ENCODE measurements at regions not wholly inside any gene's neighbourhood (a gene's known extent, or its start where the extent isn't known, plus 50 kb on each side); places are given as distances from the start of the nearest gene placed in this dataset.
"Not testable (repeated sequence)": the region's sequence is repeated elsewhere in the genome, so short reads cannot be mapped to it uniquely, and the experiment has no call there.

DNA sequence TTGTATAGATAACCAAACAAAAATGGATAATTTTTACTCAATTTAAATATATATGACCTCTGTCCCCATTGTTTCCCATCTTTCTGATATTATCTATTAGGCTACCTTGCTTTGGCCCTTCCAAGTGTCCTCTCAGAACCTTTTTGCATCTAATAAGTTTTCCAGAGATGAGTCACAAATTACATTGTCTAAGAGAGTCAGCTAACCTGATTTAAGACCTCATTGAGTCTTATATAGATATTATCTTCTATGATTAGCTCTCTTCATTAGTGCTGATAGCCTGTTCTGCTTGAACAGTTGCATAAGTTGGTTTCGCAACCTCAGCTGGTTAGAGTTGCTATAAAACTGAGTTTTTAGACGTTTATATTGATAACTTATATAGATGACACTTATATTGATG lies 623.1 kb downstream of the LRRC70 start:
- no peak overlapping the region for H3K27ac ChIP-seq
- no peaks in the 10 kb centered on the region for H3K9me3 ChIP-seq
- no peak overlapping the region for H3K9ac ChIP-seq (ENCODE audit: low read depth in 2 of 2, low read length in 2 of 2)
- H3K4me3 ChIP-seq: no peak overlapping the region
- TF ChIP-seq, protein P1, sequence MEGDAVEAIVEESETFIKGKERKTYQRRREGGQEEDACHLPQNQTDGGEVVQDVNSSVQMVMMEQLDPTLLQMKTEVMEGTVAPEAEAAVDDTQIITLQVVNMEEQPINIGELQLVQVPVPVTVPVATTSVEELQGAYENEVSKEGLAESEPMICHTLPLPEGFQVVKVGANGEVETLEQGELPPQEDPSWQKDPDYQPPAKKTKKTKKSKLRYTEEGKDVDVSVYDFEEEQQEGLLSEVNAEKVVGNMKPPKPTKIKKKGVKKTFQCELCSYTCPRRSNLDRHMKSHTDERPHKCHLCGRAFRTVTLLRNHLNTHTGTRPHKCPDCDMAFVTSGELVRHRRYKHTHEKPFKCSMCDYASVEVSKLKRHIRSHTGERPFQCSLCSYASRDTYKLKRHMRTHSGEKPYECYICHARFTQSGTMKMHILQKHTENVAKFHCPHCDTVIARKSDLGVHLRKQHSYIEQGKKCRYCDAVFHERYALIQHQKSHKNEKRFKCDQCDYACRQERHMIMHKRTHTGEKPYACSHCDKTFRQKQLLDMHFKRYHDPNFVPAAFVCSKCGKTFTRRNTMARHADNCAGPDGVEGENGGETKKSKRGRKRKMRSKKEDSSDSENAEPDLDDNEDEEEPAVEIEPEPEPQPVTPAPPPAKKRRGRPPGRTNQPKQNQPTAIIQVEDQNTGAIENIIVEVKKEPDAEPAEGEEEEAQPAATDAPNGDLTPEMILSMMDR (IDR thresholded peaks at IDR 0.05): no peak
- no peak for DNase-seq
- H3K36me3 ChIP-seq: no peaks in the 10 kb centered on the region
- intact Hi-C loops (cut with DNase I): no loop called here
- no peaks in the 10 kb centered on the region for H3K4me1 ChIP-seq
- no peaks in the 10 kb centered on the region for H3K27me3 ChIP-seq

DNA sequence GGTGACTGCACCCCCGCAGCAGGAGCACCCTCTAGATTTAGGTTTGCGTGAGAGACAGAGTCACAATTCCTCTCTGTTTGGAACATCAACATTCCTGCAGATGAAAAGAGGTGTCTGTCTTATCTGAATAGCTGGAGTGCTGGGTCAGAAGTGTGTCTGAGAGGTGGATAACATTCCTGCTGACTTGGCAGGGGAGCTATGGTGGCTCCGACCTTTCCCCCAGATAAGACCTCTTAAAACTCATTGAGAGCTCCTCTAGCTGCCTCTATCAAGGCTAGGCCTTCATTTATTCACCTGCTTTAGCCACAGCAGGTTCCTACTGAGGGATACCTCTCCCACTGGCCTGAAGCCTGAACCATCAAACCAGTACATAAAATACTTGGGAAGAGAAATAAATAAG lies 615.5 kb downstream of the LRRC70 start:
- intact Hi-C loops (cut with DNase I): no loop called here
- H3K9me3 ChIP-seq: no peaks in the 10 kb centered on the region
- no peaks in the 10 kb centered on the region for H3K27me3 ChIP-seq

GRCh38 chr5:63180190-63180589 lies 601.6 kb downstream of the LRRC70 start:
- H3K36me3 ChIP-seq; H3K4me1 ChIP-seq; H3K27me3 ChIP-seq; H3K9ac ChIP-seq (ENCODE audit: low read depth in 2 of 2, low read length in 2 of 2); intact Hi-C loops (cut with DNase I); H3K9me3 ChIP-seq; DNase-seq; H3K4me3 ChIP-seq; H3K27ac ChIP-seq: not testable (repeated sequence)

More for the DNA sequence above, 615.5 kb downstream of the LRRC70 start:
- DNase-seq: no peak
- Histone ChIP-seq H3K4me3 (no peak overlapping the region), H3K27ac (no peak overlapping the region), H3K36me3 (no peaks in the 10 kb centered on the region), H3K4me1 (no peaks in the 10 kb centered on the region), H3K9ac (ENCODE audit: low read depth in 2 of 2, low read length in 2 of 2) (no peak overlapping the region)
- TF ChIP-seq, protein P1 (IDR thresholded peaks at IDR 0.05): no peak

DNA sequence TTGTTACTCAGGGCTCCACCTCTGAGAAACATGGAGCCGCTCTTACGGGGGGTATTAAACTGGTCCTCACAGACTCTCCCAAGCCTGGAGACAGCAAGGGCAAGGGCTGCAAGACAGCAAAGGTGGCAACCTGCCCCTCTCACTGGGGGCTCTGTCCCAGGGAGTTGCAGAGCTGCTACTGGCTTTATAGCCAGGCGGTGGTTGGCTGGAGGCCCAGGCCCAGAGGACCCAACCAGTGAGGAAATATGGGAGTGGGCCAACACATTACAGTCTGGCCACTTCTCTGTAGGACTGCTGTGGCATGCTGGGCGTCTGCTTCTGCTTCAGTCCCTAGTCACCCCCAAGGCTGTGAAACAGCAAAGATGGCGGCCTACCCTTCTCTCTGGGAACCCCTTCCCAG lies 597.2 kb downstream of the LRRC70 start:
- Histone ChIP-seq H3K36me3 (no peaks in the 10 kb centered on the region), H3K9ac (ENCODE audit: low read depth in 2 of 2, low read length in 2 of 2) (no peak overlapping the region), H3K4me1 (no peaks in the 10 kb centered on the region), H3K27me3 (no peaks in the 10 kb centered on the region), H3K9me3 (no peaks in the 10 kb centered on the region), H3K4me3 (no peak overlapping the region), H3K27ac (no peak overlapping the region)
- intact Hi-C loops (cut with DNase I): no loop called here
- TF ChIP-seq, protein P1 (IDR thresholded peaks at IDR 0.05): no peak
- DNase-seq: no peak

GRCh38 chr5:63170486-63170885 lies 591.9 kb downstream of the LRRC70 start:
- Histone ChIP-seq H3K9me3 (no peaks in the 10 kb centered on the region), H3K27ac (no peak overlapping the region), H3K9ac (ENCODE audit: low read depth in 2 of 2, low read length in 2 of 2) (no peak overlapping the region), H3K36me3 (no peaks in the 10 kb centered on the region), H3K27me3 (no peaks in the 10 kb centered on the region), H3K4me3 (no peak overlapping the region), H3K4me1 (no peaks in the 10 kb centered on the region)
- no peak for DNase-seq
- TF ChIP-seq, protein P1 (IDR thresholded peaks at IDR 0.05): no peak
- intact Hi-C loops (cut with DNase I): no loop called here

DNA sequence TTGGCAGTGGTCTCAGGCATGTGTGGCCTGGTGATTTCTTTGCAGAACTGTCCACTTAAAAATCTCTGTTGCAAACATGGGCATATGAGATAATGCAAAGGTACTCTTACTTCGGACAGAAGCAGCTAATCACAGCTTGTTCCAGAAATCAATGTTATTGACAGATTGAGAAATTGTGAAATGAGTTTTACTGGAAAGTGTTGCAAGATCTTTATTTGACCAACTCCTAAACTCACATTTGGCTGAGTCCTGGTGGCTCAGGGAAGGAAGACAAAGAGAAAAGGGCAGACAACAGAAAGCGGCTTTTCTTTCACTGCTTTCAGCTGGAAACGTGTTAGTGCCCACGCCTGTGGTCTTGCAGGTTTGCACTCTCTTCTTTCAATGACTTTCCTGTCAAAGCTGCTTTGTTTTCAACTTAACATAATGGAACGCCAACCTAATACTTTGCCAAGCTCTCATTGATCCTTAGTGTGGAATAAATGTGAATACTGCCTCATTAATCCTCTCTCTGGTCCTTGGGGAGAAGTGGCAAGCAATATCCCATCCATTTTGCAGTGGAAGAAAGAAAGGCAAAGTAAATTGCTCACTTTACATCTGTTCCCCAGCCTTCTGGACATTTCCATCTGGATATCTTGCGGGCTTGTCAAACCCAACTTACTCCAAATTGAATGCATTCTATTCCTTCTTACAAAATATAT lies 586.4 kb downstream of the LRRC70 start:
- no peak overlapping the region for H3K4me3 ChIP-seq
- H3K9me3 ChIP-seq: no peaks in the 10 kb centered on the region
- H3K27ac ChIP-seq: no peak overlapping the region
- DNase-seq: no peak
- H3K9ac ChIP-seq (ENCODE audit: low read depth in 2 of 2, low read length in 2 of 2): no peak overlapping the region
- TF ChIP-seq, protein P1 (IDR thresholded peaks at IDR 0.05): no peak
- H3K36me3 ChIP-seq: no peaks in the 10 kb centered on the region
- no peaks in the 10 kb centered on the region for H3K4me1 ChIP-seq
- intact Hi-C loops (cut with DNase I): no loop called here
- H3K27me3 ChIP-seq: no peaks in the 10 kb centered on the region

Data from colonic mucosa (tissue), 4 donors.